22Rv1 (cell line): ENCODE measurements at regions not wholly inside any gene's neighbourhood (a gene's known extent, or its start where the extent isn't known, plus 50 kb on each side); places are given as distances from the start of the nearest gene placed in this dataset.

Source experiments
- CTCF ChIP-seq: fragments of 450-650 bp; IDR thresholded peaks from 2 replicates; pipeline ENCODE4 v1.5.1; 2017; ENCODE audit warnings: mild to moderate bottlenecking
- ZFX ChIP-seq: fragments of 450-650 bp; IDR thresholded peaks from 2 replicates; pipeline ENCODE4 v1.6.1; 2017; ENCODE audit warnings: antibody characterized with exemption, borderline replicate concordance

GRCh38 chr1:8191474-8191873, 126.4 kb upstream of the SLC45A1 start:
- TF ChIP-seq CTCF (no peak), ZFX (no peak)
